GM12874 (cell line): ENCODE measurements at regions not wholly inside any gene's neighbourhood (a gene's known extent, or its start where the extent isn't known, plus 50 kb on each side); places are given as distances from the start of the nearest gene placed in this dataset.

Experiments used
- CTCF ChIP-seq: IDR thresholded peaks from 2 replicates; pipeline ENCODE4 v1.5.1; 2011; ENCODE audit warnings: low read depth, mild to moderate bottlenecking, control low read depth, low read length, moderate library complexity; ENCODE audit not compliant: insufficient read depth

DNA sequence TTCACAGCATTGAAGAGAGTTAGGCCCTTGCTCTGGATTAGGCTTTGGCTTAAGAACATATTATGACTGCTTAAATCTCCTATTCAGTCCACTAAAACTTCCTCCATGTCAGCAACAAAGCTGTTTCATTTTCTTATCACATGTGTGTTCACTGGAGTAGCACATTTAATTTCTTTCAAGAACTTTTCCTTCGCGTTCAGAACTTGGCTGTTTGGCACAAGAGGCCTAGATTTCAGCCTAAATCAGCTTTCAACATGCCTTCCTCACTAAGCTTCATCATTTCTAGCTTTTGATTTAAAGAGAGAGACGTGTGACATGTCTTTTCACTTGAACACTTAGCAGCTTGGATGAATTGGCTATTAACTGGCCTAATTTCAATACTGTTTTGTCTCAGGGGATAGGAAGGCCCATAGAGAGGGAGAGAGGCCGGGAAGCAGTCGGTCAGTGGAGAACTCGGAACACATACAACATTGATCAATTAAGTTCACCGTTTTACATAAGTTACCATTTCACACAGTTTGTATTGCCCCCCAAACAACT lies 885.2 kb upstream of the AUTS2 start:
- TF ChIP-seq CTCF = no peak

DNA sequence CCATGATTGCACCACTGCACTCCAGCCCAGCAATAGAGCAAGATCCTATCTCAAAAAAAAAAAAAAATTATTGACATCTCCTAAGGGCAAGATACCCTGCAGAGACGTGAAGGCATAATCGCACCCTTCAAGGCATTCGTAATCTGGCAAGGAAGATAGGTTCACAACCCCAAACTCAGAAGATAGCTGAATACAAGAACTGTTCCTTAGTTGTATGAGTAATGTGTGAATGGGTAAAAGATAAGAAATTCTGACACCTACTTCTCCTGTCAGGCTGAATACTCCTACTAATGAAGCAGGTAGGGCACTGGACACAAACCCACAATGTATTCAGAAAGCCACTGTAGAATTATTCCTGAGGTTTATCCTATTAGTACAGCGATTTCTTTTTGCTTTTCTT lies 882.4 kb upstream of the AUTS2 start:
- TF ChIP-seq CTCF = no peak

DNA sequence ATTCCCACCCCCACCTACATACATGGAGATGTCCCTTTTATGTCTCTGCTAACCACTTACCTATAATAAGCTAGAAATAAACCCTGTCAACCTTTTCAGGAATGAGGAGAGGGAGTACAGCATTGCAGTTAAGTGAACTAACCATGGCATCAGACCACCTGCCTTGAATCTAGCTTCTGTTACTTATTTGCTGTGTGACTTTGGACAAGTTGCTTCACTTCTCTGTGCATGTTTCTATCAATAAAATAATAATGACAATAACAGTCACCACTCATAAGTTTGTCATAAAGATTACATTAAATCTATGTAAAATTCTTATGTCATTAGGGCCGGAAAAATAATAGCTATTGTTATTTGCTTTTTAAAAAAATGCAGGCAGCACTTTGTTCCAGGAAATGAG lies 881.1 kb upstream of the AUTS2 start:
- no peak for TF ChIP-seq CTCF

DNA sequence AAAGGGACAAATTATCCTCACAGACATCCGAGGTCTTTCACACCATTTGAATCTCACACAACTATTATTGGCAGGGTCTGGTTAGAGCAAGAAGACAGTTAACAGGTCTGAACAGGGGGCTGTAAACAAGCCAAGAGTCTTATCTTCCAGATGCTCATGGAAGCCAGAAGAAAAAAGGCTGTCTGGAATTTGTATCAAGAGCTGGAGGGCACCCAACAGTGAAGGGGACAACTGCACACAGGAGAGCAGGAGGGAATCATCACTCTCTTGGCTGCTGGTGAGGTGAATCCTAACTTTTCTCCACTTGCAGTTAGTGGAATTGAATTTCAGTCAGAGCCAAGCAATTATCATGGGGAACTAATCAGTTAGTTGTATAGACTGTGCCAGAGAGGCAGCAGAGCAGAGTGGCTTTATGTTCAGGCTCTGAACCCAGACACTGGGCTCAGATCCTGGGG lies 880.2 kb upstream of the AUTS2 start:
- TF ChIP-seq CTCF = no peak

DNA sequence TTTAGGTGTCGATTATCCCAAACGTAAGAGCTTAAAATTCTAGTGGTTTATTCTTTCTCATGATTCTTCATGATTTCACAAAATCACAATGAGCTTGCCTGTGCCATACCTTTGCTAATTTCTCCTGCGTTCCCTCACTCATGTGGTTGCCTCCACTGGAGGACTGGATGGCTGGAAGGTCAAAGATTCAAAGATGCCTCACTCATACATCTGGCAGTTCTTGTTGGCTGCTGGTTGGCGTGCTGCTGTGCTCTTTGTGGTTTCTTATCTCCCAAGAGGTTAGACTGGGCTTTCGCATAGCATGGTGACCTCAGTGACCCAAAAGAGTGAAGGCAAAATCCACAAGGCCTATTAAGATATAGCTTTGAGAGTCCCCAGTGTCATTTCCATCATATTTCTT lies 877.6 kb upstream of the AUTS2 start:
- no peak for TF ChIP-seq CTCF

GRCh38 chr7:68722044-68722443 lies 876.2 kb upstream of the AUTS2 start:
- no peak for TF ChIP-seq CTCF

DNA sequence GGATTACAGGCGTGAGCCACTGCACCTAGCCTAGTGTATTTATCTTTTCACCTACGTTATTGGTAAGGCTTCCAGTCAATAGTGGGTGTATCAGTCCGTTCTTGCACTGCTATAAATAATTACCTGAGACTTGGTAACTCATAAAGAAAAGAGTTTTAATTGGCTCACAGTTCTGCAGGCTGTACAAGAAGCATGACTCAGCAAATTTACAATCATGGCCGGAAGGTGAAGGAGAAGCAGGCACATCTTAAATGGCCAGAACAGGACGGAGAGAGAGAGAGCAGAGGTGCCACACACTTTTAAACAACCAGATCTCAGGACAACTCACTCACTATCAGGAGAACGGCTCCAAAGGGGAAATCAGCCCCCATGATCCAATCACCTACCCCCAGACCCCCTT lies 873.3 kb upstream of the AUTS2 start:
- no peak for TF ChIP-seq CTCF
